ENCODE measurements at regions not wholly inside any gene's neighbourhood (a gene's known extent, or its start where the extent isn't known, plus 50 kb on each side); places are given as distances from the start of the nearest gene placed in this dataset.

DNA sequence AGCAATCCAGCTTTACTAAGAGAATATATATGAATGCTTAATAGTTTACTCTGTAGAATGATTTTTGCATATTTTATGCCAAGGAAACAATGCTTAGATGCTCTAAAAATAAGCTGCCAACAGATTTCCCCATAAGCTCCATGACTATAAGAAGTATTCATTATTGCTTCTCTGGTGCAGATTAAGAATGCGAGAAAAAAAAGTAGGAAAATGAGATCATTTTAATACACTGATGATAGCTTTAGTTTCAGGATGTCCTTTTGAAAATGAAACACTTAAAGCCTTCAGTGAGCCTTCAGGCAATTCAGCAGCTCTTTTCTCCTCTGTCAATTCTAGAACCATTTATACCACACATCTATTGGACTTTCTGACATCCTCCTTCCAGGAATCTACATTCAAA, 735.0 kb upstream of the POT1 start:
- no peak for TF ChIP-seq CTCF (IDR thresholded peaks at IDR 0.05; ENCODE audit: borderline replicate concordance)
- intact Hi-C loops (cut with micrococcal nuclease): no loop called here
- no peak overlapping the region for H3K27ac ChIP-seq (replicated peaks)
- no peaks in the 10 kb centered on the region for H3K4me1 ChIP-seq
- no peak overlapping the region for H3K4me3 ChIP-seq
- DNase-seq: no peak
- H3K27me3 ChIP-seq (ENCODE audit: low read depth): no peaks in the 10 kb centered on the region
- H3K9me3 ChIP-seq (replicated peaks): no peaks in the 10 kb centered on the region
- no peaks in the 10 kb centered on the region for H3K36me3 ChIP-seq

DNA sequence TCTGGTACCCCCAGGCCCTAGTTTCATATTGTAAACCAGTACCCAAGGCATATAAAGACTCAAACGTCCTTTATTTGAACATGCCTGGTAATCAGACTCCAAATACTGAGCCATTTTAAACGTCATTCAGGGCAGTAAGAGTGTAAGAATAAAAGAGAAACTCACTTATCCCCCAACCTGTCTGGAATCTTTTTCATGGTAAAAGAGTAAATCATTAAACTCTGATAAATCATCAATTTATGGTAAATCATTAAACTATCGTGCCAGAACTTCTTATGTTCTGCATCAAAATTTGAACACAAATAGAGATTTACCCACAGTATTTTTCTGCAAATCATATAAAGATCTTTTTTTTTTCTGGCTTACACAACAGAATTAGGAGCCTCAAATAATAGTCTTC, 734.3 kb upstream of the POT1 start:
- H3K27ac ChIP-seq (replicated peaks): no peak overlapping the region
- no peak overlapping the region for H3K4me3 ChIP-seq
- intact Hi-C loops (cut with micrococcal nuclease): no loop called here
- no peak for TF ChIP-seq CTCF (IDR thresholded peaks at IDR 0.05; ENCODE audit: borderline replicate concordance)
- no peaks in the 10 kb centered on the region for H3K4me1 ChIP-seq
- no peaks in the 10 kb centered on the region for H3K27me3 ChIP-seq (ENCODE audit: low read depth)
- no peak for DNase-seq
- H3K9me3 ChIP-seq (replicated peaks): no peaks in the 10 kb centered on the region
- no peaks in the 10 kb centered on the region for H3K36me3 ChIP-seq

DNA sequence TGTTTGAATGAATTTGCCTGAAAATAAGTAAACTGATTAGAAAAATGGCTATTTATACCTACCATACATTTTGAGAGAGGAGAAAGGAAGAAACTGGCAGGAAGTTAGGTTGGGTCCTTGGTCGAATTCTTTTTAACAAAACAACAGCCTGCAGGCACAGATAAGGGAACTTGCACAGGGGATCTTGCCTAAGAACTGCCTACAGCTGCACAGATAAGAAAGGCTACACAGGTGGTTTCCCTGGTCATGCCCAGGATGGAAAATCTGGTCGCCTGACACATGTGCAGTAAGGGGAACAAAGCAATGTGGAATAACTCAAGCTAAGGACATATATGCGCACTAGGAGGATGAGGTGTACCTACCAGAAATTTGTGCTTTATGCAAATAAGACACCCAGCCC, 732.1 kb upstream of the POT1 start:
- Histone ChIP-seq H3K4me1 (no peaks in the 10 kb centered on the region), H3K27ac (replicated peaks) (no peak overlapping the region), H3K9me3 (replicated peaks) (no peaks in the 10 kb centered on the region), H3K27me3 (ENCODE audit: low read depth) (no peaks in the 10 kb centered on the region), H3K36me3 (no peaks in the 10 kb centered on the region), H3K4me3 (no peak overlapping the region)
- TF ChIP-seq CTCF (IDR thresholded peaks at IDR 0.05; ENCODE audit: borderline replicate concordance): no peak
- intact Hi-C loops (cut with micrococcal nuclease): no loop called here
- DNase-seq: no peak

GRCh38 chr7:125661006-125661405, 731.4 kb upstream of the POT1 start:
- no peak overlapping the region for H3K4me3 ChIP-seq
- H3K27ac ChIP-seq (replicated peaks): no peak overlapping the region
- intact Hi-C loops (cut with micrococcal nuclease): no loop called here
- H3K9me3 ChIP-seq (replicated peaks): no peaks in the 10 kb centered on the region
- DNase-seq: no peak
- TF ChIP-seq CTCF (IDR thresholded peaks at IDR 0.05; ENCODE audit: borderline replicate concordance): no peak
- no peaks in the 10 kb centered on the region for H3K4me1 ChIP-seq
- H3K36me3 ChIP-seq: no peaks in the 10 kb centered on the region
- H3K27me3 ChIP-seq (ENCODE audit: low read depth): no peaks in the 10 kb centered on the region

- no peaks in the 10 kb centered on the region for H3K9me3 ChIP-seq (replicated peaks)
- no peak for TF ChIP-seq CTCF (IDR thresholded peaks at IDR 0.05; ENCODE audit: borderline replicate concordance)
- no peak overlapping the region for H3K4me3 ChIP-seq
- intact Hi-C loops (cut with micrococcal nuclease): no loop called here
- no peaks in the 10 kb centered on the region for H3K36me3 ChIP-seq
- no peaks in the 10 kb centered on the region for H3K27me3 ChIP-seq (ENCODE audit: low read depth)
- H3K27ac ChIP-seq (replicated peaks): no peak overlapping the region
- DNase-seq: no peak
- no peaks in the 10 kb centered on the region for H3K4me1 ChIP-seq
Measured at GRCh38 chr7:125654076-125654475, 724.5 kb upstream of the POT1 start.
